ENCODE measurements at regions not wholly inside any gene's neighbourhood (a gene's known extent, or its start where the extent isn't known, plus 50 kb on each side); places are given as distances from the start of the nearest gene placed in this dataset.

DNA sequence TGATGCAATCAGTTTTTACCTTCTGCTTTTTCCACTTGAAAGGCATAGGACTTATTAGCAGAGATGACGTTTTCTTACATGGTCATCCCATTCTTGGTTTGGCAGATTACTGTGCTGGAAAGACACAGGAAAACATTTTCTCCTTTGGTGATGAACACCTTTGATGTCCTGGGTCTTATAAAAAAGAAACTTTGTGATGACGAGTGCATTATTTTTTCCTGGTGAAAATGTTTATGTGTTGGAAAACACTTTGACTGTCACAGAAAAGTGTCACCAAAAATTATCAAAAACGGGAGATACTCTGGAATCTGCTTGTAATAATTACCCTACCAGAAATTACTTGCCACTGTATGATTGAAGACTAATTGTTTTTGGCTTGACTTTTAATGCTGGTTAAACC is 2020.9 kb downstream of the MAT2B start:
- no peak overlapping the region for H3K27ac ChIP-seq (ENCODE audit: low read depth, low read length)
- H3K27me3 ChIP-seq (ENCODE audit: control insufficient read depth in 5 of 5, insufficient read depth in 4 of 5, low read length in 5 of 5), result no peaks in the 10 kb centered on the region
- H3K9ac ChIP-seq (ENCODE audit: low read length in 5 of 5), result no peak overlapping the region
- H3K4me3 ChIP-seq (ENCODE audit: low read depth in 1 of 5, low read length in 5 of 5), result no peak overlapping the region
- no peaks in the 10 kb centered on the region for H3K36me3 ChIP-seq (ENCODE audit: control insufficient read depth in 5 of 5, insufficient read depth in 5 of 5, low read length in 5 of 5)
- peaks cover 0 to 13% (median 10%) of the 10 kb centered on the region in 5 donors for H3K9me3 ChIP-seq (ENCODE audit: control insufficient read depth in 5 of 5, low read length in 5 of 5)
- H3K4me1 ChIP-seq (ENCODE audit: control insufficient read depth in 5 of 5, insufficient read depth in 5 of 5, low read length in 5 of 5), result no peaks in the 10 kb centered on the region

DNA sequence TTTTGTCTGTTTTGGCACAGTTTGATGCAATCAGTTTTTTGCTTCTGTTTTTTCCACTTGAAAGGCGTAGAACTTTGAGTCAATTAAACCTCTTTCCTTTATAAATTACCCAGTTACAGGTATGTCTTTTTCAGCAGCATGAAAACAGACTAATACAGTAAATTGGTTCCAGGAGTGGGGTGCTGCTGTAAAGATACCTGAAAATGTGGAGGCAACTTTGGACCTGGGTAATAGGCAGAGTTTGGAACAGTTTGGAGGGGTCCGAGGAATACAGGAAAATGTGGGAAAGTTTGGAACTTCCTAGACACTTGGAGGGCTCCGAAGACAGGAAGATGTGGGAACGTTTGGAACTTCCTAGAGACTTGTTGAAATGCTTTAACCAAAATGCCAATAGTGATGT is 2022.2 kb downstream of the MAT2B start:
- no peak overlapping the region for H3K9ac ChIP-seq (ENCODE audit: low read length in 5 of 5)
- no peaks in the 10 kb centered on the region for H3K27me3 ChIP-seq (ENCODE audit: control insufficient read depth in 5 of 5, insufficient read depth in 4 of 5, low read length in 5 of 5)
- H3K9me3 ChIP-seq (ENCODE audit: control insufficient read depth in 5 of 5, low read length in 5 of 5), result peaks cover 0 to 13% (median 10%) of the 10 kb centered on the region in 5 donors
- no peak overlapping the region for H3K4me3 ChIP-seq (ENCODE audit: low read depth in 1 of 5, low read length in 5 of 5)
- no peaks in the 10 kb centered on the region for H3K4me1 ChIP-seq (ENCODE audit: control insufficient read depth in 5 of 5, insufficient read depth in 5 of 5, low read length in 5 of 5)
- no peaks in the 10 kb centered on the region for H3K36me3 ChIP-seq (ENCODE audit: control insufficient read depth in 5 of 5, insufficient read depth in 5 of 5, low read length in 5 of 5)
- no peak overlapping the region for H3K27ac ChIP-seq (ENCODE audit: low read depth, low read length)

DNA sequence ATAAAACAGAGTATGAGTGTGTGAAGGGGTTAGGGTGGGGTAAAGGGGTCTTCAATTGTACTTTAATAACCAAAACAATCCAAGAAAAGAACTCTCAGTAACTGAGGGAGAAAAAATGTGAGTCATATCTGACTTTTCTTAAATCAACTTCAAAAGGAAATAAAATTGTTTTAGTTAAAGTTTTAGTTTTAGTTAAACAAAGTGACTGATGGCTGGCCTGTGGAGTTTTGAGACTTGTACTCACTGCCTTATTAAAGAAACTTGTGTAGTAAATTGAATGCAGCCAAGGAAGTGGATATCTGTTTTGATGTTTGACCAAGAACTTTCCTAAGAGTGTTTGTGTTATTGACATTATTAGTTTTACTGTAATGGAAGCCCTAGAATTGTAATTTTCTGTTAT is 2032.6 kb downstream of the MAT2B start:
- H3K4me1 ChIP-seq (ENCODE audit: control insufficient read depth in 5 of 5, insufficient read depth in 5 of 5, low read length in 5 of 5), result no peaks in the 10 kb centered on the region
- H3K4me3 ChIP-seq (ENCODE audit: low read depth in 1 of 5, low read length in 5 of 5), result no peak overlapping the region
- no peaks in the 10 kb centered on the region for H3K27me3 ChIP-seq (ENCODE audit: control insufficient read depth in 5 of 5, insufficient read depth in 4 of 5, low read length in 5 of 5)
- no peaks in the 10 kb centered on the region for H3K36me3 ChIP-seq (ENCODE audit: control insufficient read depth in 5 of 5, insufficient read depth in 5 of 5, low read length in 5 of 5)
- no peak overlapping the region for H3K9ac ChIP-seq (ENCODE audit: low read length in 5 of 5)
- no peaks in the 10 kb centered on the region for H3K9me3 ChIP-seq (ENCODE audit: control insufficient read depth in 5 of 5, low read length in 5 of 5)
- no peak overlapping the region for H3K27ac ChIP-seq (ENCODE audit: low read depth, low read length)

DNA sequence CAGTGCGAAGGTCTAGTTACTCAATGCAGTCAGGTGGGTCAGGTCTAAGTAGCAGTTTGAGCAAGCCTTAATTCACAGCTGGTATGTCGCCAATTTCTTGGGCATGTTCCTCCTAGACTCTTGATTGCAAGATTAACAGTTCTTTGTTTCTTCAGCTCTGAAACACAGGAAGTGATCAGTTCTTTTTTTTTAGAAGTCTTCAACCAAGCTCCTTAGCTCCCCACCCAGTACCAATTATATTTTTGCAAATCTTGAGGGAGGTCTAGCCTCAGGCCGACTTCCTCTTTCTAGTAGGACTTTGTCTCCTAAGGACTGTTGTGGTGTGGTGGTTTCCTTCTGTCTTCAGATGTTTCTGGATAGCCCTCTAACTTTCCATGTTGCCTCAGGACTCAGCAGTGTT is 2054.2 kb downstream of the MAT2B start:
- no peak overlapping the region for H3K4me3 ChIP-seq (ENCODE audit: low read depth in 1 of 5, low read length in 5 of 5)
- H3K9ac ChIP-seq (ENCODE audit: low read length in 5 of 5), result no peak overlapping the region
- no peak overlapping the region for H3K27ac ChIP-seq (ENCODE audit: low read depth, low read length)
- H3K27me3 ChIP-seq (ENCODE audit: control insufficient read depth in 5 of 5, insufficient read depth in 4 of 5, low read length in 5 of 5), result no peaks in the 10 kb centered on the region
- no peaks in the 10 kb centered on the region for H3K36me3 ChIP-seq (ENCODE audit: control insufficient read depth in 5 of 5, insufficient read depth in 5 of 5, low read length in 5 of 5)
- H3K4me1 ChIP-seq (ENCODE audit: control insufficient read depth in 5 of 5, insufficient read depth in 5 of 5, low read length in 5 of 5), result no peaks in the 10 kb centered on the region
- no peaks in the 10 kb centered on the region for H3K9me3 ChIP-seq (ENCODE audit: control insufficient read depth in 5 of 5, low read length in 5 of 5)

DNA sequence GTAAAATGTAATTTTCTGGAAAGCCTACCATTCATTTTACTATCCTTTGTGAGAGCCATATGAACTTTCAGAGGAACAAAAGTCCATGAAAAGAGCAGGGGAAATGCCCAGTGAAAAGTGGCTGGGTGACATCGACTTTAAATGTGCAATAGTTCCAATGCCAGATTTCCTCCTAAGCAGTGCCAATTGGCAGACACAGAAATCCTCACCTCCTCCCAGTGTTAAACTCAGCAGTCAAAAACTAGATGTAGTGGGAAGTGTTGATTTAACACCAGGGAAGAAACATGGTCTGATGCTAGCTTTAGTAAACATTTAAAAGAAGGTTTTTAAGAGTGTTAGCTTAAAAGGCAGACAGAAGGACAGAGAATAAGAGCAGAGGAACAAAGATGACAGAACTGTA is 2055.2 kb downstream of the MAT2B start:
- no peak overlapping the region for H3K9ac ChIP-seq (ENCODE audit: low read length in 5 of 5)
- no peak overlapping the region for H3K4me3 ChIP-seq (ENCODE audit: low read depth in 1 of 5, low read length in 5 of 5)
- no peaks in the 10 kb centered on the region for H3K27me3 ChIP-seq (ENCODE audit: control insufficient read depth in 5 of 5, insufficient read depth in 4 of 5, low read length in 5 of 5)
- no peaks in the 10 kb centered on the region for H3K4me1 ChIP-seq (ENCODE audit: control insufficient read depth in 5 of 5, insufficient read depth in 5 of 5, low read length in 5 of 5)
- H3K9me3 ChIP-seq (ENCODE audit: control insufficient read depth in 5 of 5, low read length in 5 of 5), result no peaks in the 10 kb centered on the region
- no peaks in the 10 kb centered on the region for H3K36me3 ChIP-seq (ENCODE audit: control insufficient read depth in 5 of 5, insufficient read depth in 5 of 5, low read length in 5 of 5)
- H3K27ac ChIP-seq (ENCODE audit: low read depth, low read length), result no peak overlapping the region

DNA sequence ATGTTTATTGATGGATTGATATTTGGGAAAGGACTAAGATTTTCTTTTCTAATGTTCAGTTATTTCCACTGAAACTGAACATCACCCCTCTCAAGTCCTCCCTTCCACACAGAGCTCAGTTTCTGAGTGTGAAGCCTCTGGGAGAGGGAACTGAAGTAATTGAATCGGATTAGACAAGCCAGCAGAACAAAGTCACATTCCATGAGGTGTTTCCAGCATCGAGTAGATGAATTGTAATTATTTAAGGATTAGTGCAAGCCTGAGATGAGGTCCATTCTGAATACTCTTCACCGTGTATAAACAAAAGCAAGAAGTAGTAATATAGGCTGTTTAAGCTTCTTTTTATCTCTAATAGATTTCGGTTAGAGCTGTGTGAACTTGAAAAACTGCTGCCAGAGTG is 2060.5 kb downstream of the MAT2B start:
- no peaks in the 10 kb centered on the region for H3K9me3 ChIP-seq (ENCODE audit: control insufficient read depth in 5 of 5, low read length in 5 of 5)
- no peak overlapping the region for H3K9ac ChIP-seq (ENCODE audit: low read length in 5 of 5)
- H3K27ac ChIP-seq (ENCODE audit: low read depth, low read length), result no peak overlapping the region
- H3K36me3 ChIP-seq (ENCODE audit: control insufficient read depth in 5 of 5, insufficient read depth in 5 of 5, low read length in 5 of 5), result no peaks in the 10 kb centered on the region
- no peaks in the 10 kb centered on the region for H3K27me3 ChIP-seq (ENCODE audit: control insufficient read depth in 5 of 5, insufficient read depth in 4 of 5, low read length in 5 of 5)
- no peaks in the 10 kb centered on the region for H3K4me1 ChIP-seq (ENCODE audit: control insufficient read depth in 5 of 5, insufficient read depth in 5 of 5, low read length in 5 of 5)
- no peak overlapping the region for H3K4me3 ChIP-seq (ENCODE audit: low read depth in 1 of 5, low read length in 5 of 5)

DNA sequence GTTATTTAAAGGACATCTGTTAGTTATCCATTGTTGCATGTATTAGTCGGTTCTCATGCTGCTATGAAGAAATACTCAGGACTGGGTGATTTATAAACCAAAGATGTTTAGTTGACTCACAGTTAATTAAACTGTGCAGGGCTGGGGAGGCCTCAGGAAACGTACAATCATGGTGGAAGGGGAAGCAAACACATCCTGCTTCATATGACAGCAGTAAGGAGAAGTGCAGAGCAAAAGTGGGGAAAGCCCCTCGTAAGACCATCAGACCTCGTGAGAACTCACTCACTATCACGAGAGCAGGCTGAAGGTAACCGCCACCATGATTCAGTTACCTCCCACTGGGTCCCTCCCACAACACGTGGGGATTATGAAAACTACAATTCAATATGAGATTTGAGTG is 2064.1 kb downstream of the MAT2B start:
- Histone ChIP-seq H3K27me3 (ENCODE audit: control insufficient read depth in 5 of 5, insufficient read depth in 4 of 5, low read length in 5 of 5) (no peaks in the 10 kb centered on the region), H3K4me3 (ENCODE audit: low read depth in 1 of 5, low read length in 5 of 5) (no peak overlapping the region), H3K36me3 (ENCODE audit: control insufficient read depth in 5 of 5, insufficient read depth in 5 of 5, low read length in 5 of 5) (no peaks in the 10 kb centered on the region), H3K4me1 (ENCODE audit: control insufficient read depth in 5 of 5, insufficient read depth in 5 of 5, low read length in 5 of 5) (peaks cover 0 to 4% (median 0%) of the 10 kb centered on the region in 5 donors), H3K9ac (ENCODE audit: low read length in 5 of 5) (no peak overlapping the region), H3K9me3 (ENCODE audit: control insufficient read depth in 5 of 5, low read length in 5 of 5) (peaks cover 0 to 5% (median 3%) of the 10 kb centered on the region in 5 donors), H3K27ac (ENCODE audit: low read depth, low read length) (no peak overlapping the region)

DNA sequence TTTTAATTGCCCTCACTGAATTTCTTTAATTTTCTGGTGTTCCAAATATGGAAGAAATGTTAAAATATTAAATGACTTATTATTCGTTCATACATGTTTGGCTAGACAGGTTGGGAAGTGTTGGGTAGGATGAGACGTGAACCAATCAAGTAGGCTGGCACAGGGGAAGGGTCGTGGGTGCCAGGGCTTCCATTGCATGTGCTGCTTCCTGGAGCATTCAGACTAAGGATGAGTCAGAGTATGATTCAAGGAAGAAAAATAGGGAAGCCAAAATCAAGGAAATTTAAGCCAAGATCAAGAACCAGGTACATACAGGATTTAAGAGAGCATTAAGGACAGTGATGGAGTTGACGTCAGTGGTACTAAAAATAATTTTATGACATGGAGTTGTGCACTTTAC is 2068.0 kb downstream of the MAT2B start:
- Histone ChIP-seq H3K4me3 (ENCODE audit: low read depth in 1 of 5, low read length in 5 of 5) (no peak overlapping the region), H3K36me3 (ENCODE audit: control insufficient read depth in 5 of 5, insufficient read depth in 5 of 5, low read length in 5 of 5) (no peaks in the 10 kb centered on the region), H3K9me3 (ENCODE audit: control insufficient read depth in 5 of 5, low read length in 5 of 5) (peaks cover 0 to 5% (median 3%) of the 10 kb centered on the region in 5 donors), H3K27ac (ENCODE audit: low read depth, low read length) (no peak overlapping the region), H3K4me1 (ENCODE audit: control insufficient read depth in 5 of 5, insufficient read depth in 5 of 5, low read length in 5 of 5) (peaks cover 0 to 4% (median 0%) of the 10 kb centered on the region in 5 donors), H3K9ac (ENCODE audit: low read length in 5 of 5) (no peak overlapping the region), H3K27me3 (ENCODE audit: control insufficient read depth in 5 of 5, insufficient read depth in 4 of 5, low read length in 5 of 5) (no peaks in the 10 kb centered on the region)

DNA sequence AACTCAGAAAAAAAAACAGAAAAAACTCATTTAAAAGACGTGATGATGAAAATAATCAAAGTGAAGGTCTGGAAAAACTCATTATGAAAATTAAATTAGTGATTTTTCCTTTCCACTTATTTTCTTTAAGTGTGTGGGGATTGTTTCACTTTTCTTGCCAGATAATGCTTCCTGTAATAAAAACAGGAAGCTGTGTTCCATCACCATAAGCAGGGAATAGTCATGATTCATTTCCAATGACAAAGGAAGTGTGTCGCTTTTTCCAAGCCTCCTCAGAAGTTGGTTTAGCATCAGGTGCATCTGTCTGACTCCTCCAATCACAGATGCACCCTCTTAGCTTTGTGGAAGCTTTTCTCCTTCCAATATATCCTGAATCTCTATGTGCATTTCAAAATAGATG is 2068.7 kb downstream of the MAT2B start:
- Histone ChIP-seq H3K36me3 (ENCODE audit: control insufficient read depth in 5 of 5, insufficient read depth in 5 of 5, low read length in 5 of 5) (no peaks in the 10 kb centered on the region), H3K27ac (ENCODE audit: low read depth, low read length) (no peak overlapping the region), H3K9me3 (ENCODE audit: control insufficient read depth in 5 of 5, low read length in 5 of 5) (peaks cover 0 to 5% (median 3%) of the 10 kb centered on the region in 5 donors), H3K27me3 (ENCODE audit: control insufficient read depth in 5 of 5, insufficient read depth in 4 of 5, low read length in 5 of 5) (no peaks in the 10 kb centered on the region), H3K9ac (ENCODE audit: low read length in 5 of 5) (no peak overlapping the region), H3K4me3 (ENCODE audit: low read depth in 1 of 5, low read length in 5 of 5) (no peak overlapping the region), H3K4me1 (ENCODE audit: control insufficient read depth in 5 of 5, insufficient read depth in 5 of 5, low read length in 5 of 5) (peaks cover 0 to 4% (median 0%) of the 10 kb centered on the region in 5 donors)

DNA sequence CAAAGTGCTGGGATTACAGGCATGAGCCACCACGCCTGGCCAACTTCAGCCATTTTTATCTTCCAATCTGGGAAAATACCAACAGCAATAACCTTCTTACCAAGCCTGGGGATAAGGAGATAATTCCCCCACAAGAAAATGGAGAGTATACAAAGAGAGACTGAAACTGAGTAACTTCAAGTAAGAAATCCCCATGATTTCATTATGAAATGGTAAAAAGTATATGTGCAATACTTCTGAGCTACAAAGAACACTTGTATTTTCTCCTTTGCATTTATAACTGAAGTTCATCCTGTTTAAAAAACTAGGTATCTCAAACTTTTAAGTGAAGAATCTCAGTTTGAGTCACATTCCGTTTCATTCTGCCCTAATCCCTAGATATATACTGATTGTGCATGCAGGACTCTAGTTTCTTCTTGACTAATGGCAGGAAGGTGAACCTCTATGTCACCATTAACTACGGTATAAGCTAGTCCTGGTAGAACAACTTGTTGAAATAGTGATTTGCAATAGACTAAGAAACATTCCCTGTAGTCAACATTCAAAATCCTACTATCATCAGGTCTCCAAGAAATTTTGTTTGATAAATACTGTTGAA is 2071.4 kb downstream of the MAT2B start:
- peaks cover 0 to 4% (median 0%) of the 10 kb centered on the region in 5 donors for H3K4me1 ChIP-seq (ENCODE audit: control insufficient read depth in 5 of 5, insufficient read depth in 5 of 5, low read length in 5 of 5)
- H3K27me3 ChIP-seq (ENCODE audit: control insufficient read depth in 5 of 5, insufficient read depth in 4 of 5, low read length in 5 of 5), result no peaks in the 10 kb centered on the region
- H3K4me3 ChIP-seq (ENCODE audit: low read depth in 1 of 5, low read length in 5 of 5), result no peak overlapping the region
- no peak overlapping the region for H3K27ac ChIP-seq (ENCODE audit: low read depth, low read length)
- no peaks in the 10 kb centered on the region for H3K36me3 ChIP-seq (ENCODE audit: control insufficient read depth in 5 of 5, insufficient read depth in 5 of 5, low read length in 5 of 5)
- no peak overlapping the region for H3K9ac ChIP-seq (ENCODE audit: low read length in 5 of 5)
- H3K9me3 ChIP-seq (ENCODE audit: control insufficient read depth in 5 of 5, low read length in 5 of 5), result peaks cover 0 to 9% (median 4%) of the 10 kb centered on the region in 5 donors

Measured in subcutaneous abdominal adipose tissue (tissue), 5 donors.